K562 (cell line): ENCODE measurements at regions not wholly inside any gene's neighbourhood (a gene's known extent, or its start where the extent isn't known, plus 50 kb on each side); places are given as distances from the start of the nearest gene placed in this dataset.

Source experiments
- MNT ChIP-seq, 2 experiments: fragments of 450-650 bp; conservative IDR thresholded peaks; 2 replicates each; pipeline ENCODE4 v1.6.1; 2017; ENCODE audit warnings: mild to moderate bottlenecking in 2 of 2, moderate library complexity in 2 of 2
- NR1H2 ChIP-seq: sonication (generic); formaldehyde crosslinking; IDR thresholded peaks from 2 replicates; pipeline ENCODE4 v1.4.0; 2020; ENCODE audit warnings: mild to moderate bottlenecking, missing genetic modification reagents
- POLR2AphosphoS5 ChIP-seq: IDR thresholded peaks from 2 replicates; pipeline ENCODE4 v1.6.1; 2011; ENCODE audit warnings: mild to moderate bottlenecking, low read depth, low read length, moderate library complexity; ENCODE audit not compliant: control insufficient read depth, insufficient read depth
- RAD51 ChIP-seq: fragments of 450-650 bp; IDR thresholded peaks from 2 replicates; pipeline ENCODE4 v1.7.1; 2016; ENCODE audit warnings: low read depth, mild to moderate bottlenecking, borderline replicate concordance
- SETDB1 ChIP-seq: IDR thresholded peaks from one replicate; pipeline ENCODE4 v1.6.1; 2012; ENCODE audit warnings: low read length, control low read depth, inconsistent platforms
- SP2 ChIP-seq: IDR thresholded peaks from 2 replicates; pipeline ENCODE4 v1.6.1; 2011; ENCODE audit warnings: mild to moderate bottlenecking, low read depth, low read length, moderate library complexity; ENCODE audit not compliant: poor library complexity, severe bottlenecking; ENCODE audit errors: extremely low read depth
- TAF1 ChIP-seq: IDR thresholded peaks from 2 replicates; pipeline ENCODE4 v1.6.1; 2011; ENCODE audit warnings: mild to moderate bottlenecking, low read length, moderate library complexity; ENCODE audit not compliant: insufficient read depth, control insufficient read depth, severe bottlenecking; ENCODE audit errors: extremely low read depth
- TCF7L2 ChIP-seq: fragments of 150-350 bp; IDR thresholded peaks from 2 replicates; pipeline ENCODE4 v1.6.1; 2016; ENCODE audit warnings: low read depth, mild to moderate bottlenecking, low read length, moderate library complexity
- YBX1 ChIP-seq: fragments of 450-650 bp; IDR thresholded peaks from 2 replicates; pipeline ENCODE4 v1.7.1; 2016; ENCODE audit warnings: mild to moderate bottlenecking
- ZFPM2 ChIP-seq: fragments of 250-450 bp; sonication (Bioruptor Pico); IDR thresholded peaks from 2 replicates; pipeline ENCODE4 v1.5.1; 2022; ENCODE audit warnings: mild to moderate bottlenecking
- ZNF584 ChIP-seq: fragments of 200-800 bp; sonication (Bioruptor generic); IDR thresholded peaks from 2 replicates; pipeline ENCODE4 v1.6.1; 2016; ENCODE audit warnings: low read depth, mild to moderate bottlenecking, missing genetic modification characterization, missing compliant biosample characterization

- TF ChIP-seq YBX1 (no peak), ZNF584 (no peak), RAD51 (no peak), SP2 (no peak), ZFPM2 (CRISPR knock-in tag) (no peak), TAF1 (no peak), MNT (conservative IDR thresholded peaks at IDR 0.05) (no peak), POLR2AphosphoS5 (no peak), NR1H2 (CRISPR knock-in tag) (no peak), SETDB1 (no peak), TCF7L2 (no peak)
These were observed 115.6 kb downstream of the CETN3 start for GRCh38 chr5:90293931-90294330.
